Left forelimb (tissue), 1 donor: ENCODE measurements at regions not wholly inside any gene's neighbourhood (a gene's known extent, or its start where the extent isn't known, plus 50 kb on each side); places are given as distances from the start of the nearest gene placed in this dataset.
"Not testable (repeated sequence)": the region's sequence is repeated elsewhere in the genome, so short reads cannot be mapped to it uniquely, and the experiment has no call there.

Experiments
- DNase-seq: peaks from one replicate; pipeline ENCODE4 v3.0.0-alpha.2; 2018; ENCODE audit warnings: low spot score

- DNase-seq, result no peak
These were observed 62.7 kb upstream of the UNC5A start for GRCh38 chr5:176747670-176748072.

- no peak for DNase-seq
These were observed 62.0 kb upstream of the UNC5A start for GRCh38 chr5:176748073-176748966.

GRCh38 chr5:176748967-176749935 is 61.1 kb upstream of the UNC5A start:
- no peak for DNase-seq

GRCh38 chr5:176750144-176750543 is 60.2 kb upstream of the UNC5A start:
- no peak for DNase-seq

GRCh38 chr5:176754376-176754973 is 55.9 kb upstream of the UNC5A start:
- DNase-seq, result no peak

GRCh38 chr5:176755593-176755992 is 54.8 kb upstream of the UNC5A start:
- not testable (repeated sequence) for DNase-seq

GRCh38 chr5:176757569-176757968 is 52.8 kb upstream of the UNC5A start:
- not testable (repeated sequence) for DNase-seq
